ENCODE measurements at regions not wholly inside any gene's neighbourhood (a gene's known extent, or its start where the extent isn't known, plus 50 kb on each side); places are given as distances from the start of the nearest gene placed in this dataset.

- no peak for TF ChIP-seq CTCF (IDR thresholded peaks at IDR 0.05)
- TF ChIP-seq POLR2AphosphoS5 (IDR thresholded peaks at IDR 0.05) = no peak
- TF ChIP-seq POLR2A (IDR thresholded peaks at IDR 0.05) = no peak
These were observed 55.9 kb upstream of the STAM2 start for GRCh38 chr2:152231446-152231845.
